Fibroblast of pulmonary artery (primary cell): ENCODE measurements at regions not wholly inside any gene's neighbourhood (a gene's known extent, or its start where the extent isn't known, plus 50 kb on each side); places are given as distances from the start of the nearest gene placed in this dataset.

ENCODE experiments used
- DNase-seq: peaks from one replicate; pipeline ENCODE4 v3.0.0-alpha.2; 2010; ENCODE audit warnings: low read depth
- H3K4me3 ChIP-seq: replicated peaks from 2 replicates; pipeline ENCODE4 v1.5.1; 2011; ENCODE audit warnings: low read depth, mild to moderate bottlenecking, control low read depth, low read length, moderate library complexity
- CTCF ChIP-seq: IDR thresholded peaks from 2 replicates; pipeline ENCODE4 v1.5.1; 2011; ENCODE audit warnings: mild to moderate bottlenecking, control low read depth, low read length, inconsistent platforms; ENCODE audit errors: missing control alignments

DNA sequence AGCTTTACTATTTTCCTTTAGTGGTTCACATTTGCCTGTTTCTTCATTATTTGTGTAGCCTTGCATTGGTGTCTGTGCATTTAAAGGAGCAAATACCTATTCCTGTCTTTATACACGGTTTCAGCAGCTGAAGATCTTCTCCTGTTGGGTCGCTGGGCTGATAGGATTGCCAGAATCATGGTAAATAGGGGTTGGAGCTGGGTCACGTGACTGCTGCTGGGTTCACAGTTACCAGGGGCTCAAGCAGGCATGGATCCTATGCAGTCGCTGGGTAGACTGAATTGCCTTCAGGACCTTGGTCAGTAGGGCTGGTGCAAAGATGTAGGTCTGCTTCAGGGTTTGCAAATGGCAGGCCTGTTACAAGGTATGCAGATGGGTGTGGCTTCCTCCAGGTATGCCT lies 398.4 kb downstream of the RPS29 start:
- no peak for TF ChIP-seq CTCF
- H3K4me3 ChIP-seq, result no peak overlapping the region
- DNase-seq, result no peak

GRCh38 chr14:49173765-49174373 lies 412.3 kb downstream of the RPS29 start:
- peak; percentile 80 for DNase-seq
- H3K4me3 ChIP-seq, result no peak overlapping the region
- peak; percentile 75 for TF ChIP-seq CTCF

- no peak overlapping the region for H3K4me3 ChIP-seq
- no peak for DNase-seq
- TF ChIP-seq CTCF, result no peak
These were observed 422.1 kb downstream of the RPS29 start for GRCh38 chr14:49164074-49164473.

DNA sequence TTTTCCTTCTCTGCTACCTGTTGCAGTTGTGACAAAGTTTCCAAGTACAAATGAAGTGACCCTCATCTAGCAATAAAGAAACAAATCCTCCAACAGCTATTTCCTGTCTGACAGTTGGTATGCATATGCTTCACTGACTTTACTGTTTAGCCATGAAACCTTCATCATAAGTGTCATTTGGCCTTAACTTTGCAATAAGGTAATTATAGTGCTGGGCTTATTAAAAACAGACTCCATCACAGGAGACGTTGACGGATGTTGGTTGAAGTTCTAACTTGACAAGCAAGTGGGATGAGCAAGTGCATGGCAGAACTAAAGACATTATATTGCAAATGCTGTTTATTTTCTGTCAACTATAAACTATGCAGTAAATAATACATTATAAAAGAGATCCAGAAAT lies 425.2 kb downstream of the RPS29 start:
- no peak for DNase-seq
- no peak for TF ChIP-seq CTCF
- no peak overlapping the region for H3K4me3 ChIP-seq

DNA sequence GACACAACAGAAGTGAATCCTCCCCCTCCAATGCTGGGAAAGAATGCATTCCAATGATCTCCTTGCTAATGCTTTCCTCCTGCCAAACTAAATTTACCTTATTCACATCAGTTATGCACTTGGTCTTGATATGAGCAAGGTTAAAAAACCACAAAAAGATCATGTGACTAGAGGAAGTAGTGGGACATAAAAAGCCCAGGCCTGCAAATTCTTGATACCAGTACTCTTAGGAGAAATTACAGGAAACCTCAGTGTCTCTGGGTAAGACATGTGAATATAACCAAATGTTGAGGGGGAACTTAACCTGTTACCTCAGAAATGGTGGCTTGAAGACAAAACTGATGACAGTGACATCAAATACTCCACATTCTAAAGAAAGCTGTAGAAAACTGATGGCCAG lies 427.1 kb downstream of the RPS29 start:
- no peak for TF ChIP-seq CTCF
- no peak for DNase-seq
- no peak overlapping the region for H3K4me3 ChIP-seq

DNA sequence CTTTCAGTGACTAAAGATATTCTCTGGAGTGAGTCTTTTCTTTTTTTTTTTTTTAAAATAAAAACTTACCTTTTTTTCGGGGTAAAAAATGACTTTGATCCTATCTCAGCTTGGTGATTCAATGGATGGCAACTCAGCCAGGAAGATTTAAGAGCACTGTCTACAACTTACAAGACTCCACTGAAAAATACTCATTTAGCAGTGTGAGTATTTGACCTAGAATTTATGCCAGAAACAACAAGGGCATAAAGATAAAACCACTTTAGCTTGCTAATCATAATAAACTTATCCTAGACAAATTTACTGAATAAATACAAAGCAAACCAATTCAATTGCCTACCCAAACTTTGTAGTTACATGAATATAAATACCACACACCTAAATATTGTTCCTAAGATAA lies 446.6 kb downstream of the RPS29 start:
- DNase-seq, result no peak
- H3K4me3 ChIP-seq, result no peak overlapping the region
- TF ChIP-seq CTCF, result no peak

DNA sequence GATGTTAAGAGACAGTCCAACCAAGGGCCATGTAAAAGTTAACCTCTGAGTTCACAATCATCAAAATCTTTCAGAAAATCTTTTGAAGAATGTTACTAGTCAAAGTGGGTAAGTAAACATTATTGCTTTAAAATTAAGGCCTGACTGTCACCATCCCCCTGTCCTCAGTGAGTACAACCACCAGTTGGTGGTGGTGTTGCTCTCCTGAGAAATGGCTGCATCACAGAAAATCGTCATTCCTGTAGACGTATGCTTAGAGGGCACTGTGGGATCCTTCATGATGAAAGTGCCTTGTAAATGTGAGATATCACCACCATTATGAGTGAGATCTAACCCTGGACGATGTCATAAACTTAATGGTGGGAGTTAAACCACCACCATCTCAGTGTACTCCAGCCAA lies 451.2 kb downstream of the RPS29 start:
- TF ChIP-seq CTCF, result no peak
- H3K4me3 ChIP-seq, result no peak overlapping the region
- no peak for DNase-seq
